ELR (cell line): ENCODE measurements at regions not wholly inside any gene's neighbourhood (a gene's known extent, or its start where the extent isn't known, plus 50 kb on each side); places are given as distances from the start of the nearest gene placed in this dataset.
"Not testable (repeated sequence)": the region's sequence is repeated elsewhere in the genome, so short reads cannot be mapped to it uniquely, and the experiment has no call there.

Experiments
- DNase-seq: peaks from one replicate; pipeline ENCODE4 v3.0.0-alpha.2; 2015; ENCODE audit warnings: low read depth

DNA sequence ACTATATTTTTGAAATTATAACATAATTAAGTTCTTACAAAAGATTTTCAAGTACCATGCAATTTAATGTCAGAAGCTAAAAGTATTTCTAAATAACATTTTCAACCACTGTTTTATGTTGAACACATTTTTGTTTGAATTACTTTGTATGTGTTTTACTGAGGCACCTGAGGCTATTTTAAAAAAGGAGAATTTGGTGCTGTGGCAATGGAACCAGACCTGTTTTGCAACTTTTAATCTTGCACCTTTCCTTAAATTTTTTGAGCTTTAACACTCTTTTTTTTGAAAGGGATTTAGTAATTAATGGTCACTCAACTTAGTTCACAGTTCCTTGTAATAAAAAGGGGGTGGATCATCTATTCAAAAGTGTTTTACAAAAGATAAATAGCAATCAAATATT lies 561.6 kb downstream of the ZBBX start:
- DNase-seq: no peak

DNA sequence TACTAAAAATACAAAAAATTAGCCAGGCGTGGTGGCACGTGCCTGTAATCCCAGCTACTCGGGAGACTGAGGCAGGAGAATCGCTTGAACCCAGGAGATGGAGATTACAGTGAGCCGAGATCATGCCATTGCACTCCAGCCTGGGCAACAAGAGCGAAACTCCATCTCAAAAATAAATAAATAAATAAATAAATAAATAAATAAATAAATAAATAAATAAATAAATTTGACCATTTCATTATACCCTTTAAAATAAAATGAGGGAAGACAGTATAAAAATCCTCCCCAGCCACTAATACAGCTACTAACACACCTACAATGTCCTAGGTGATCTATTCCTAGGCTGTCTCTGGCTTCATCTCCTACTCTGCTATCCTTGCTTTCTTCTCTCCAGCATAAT lies 562.8 kb downstream of the ZBBX start:
- not testable (repeated sequence) for DNase-seq

DNA sequence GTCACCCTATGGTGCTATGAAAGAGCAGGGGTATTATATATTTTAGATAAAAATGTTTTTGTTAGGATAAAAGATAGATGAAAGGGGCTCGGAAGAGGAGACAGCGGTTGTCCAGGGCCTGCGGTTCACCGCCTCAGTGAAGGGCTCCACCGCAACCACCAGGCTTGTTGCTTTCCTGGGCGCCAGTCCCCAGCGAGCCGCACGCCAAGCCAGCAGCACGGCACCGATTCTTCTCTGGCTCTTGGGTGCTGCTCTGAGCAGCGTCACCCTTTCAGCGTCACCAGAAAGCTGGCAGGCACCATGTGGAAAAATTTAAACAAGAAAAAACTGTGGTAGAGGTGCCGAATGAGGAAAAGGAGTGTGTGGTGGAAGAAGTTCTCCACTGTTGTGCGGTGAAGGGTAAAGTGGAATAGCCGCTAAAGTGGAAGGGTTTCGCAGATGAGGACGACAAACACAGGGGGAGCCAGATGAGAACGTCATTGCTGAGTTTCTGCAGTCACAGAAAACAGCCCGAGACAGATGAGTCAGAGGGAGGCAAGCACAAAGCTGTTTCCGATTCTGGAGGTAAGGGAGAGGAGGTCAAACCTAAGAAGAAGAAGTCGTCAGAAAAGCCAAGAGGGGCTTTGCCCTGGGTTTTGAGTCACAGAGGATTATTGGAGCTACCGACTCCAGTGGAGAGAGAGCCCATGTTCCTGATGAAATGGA lies 569.2 kb downstream of the ZBBX start:
- DNase-seq: no peak

DNA sequence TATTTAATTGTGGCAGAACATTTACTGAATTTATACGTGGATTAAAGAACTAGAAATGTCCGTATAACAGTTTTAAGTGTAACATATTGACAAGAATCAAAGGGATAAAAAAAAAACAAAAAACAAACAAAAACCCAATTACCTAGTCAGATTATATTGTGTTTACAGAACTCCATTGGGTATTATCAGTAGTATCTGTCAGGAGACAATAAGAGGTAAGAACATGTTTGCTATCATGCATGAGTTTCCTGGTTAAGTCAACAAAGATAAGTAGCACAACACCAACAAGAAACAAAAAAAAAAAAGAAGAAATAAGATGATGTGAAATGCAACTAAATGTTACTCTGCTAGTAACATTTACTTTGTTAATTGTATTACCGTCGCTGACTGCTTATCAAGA lies 570.6 kb downstream of the ZBBX start:
- no peak for DNase-seq

DNA sequence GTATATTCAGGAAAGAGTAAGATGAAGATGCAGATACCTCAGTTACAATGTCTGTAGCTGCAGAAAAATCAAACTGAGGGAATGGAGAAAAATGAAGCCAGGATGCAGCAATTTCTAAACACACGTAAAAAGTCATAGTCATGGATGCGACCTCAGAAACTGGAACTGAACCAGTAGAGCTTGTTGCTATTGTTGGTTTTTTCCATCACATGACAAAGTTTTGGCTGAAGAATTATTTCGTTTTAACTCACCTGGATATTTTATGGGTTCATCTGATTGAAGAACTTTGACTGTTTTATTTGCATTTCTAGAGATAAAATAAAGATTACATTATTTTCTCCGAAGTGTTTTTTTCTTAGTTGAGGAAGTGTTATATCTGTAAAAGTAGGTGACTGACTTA lies 591.2 kb downstream of the ZBBX start:
- no peak for DNase-seq

DNA sequence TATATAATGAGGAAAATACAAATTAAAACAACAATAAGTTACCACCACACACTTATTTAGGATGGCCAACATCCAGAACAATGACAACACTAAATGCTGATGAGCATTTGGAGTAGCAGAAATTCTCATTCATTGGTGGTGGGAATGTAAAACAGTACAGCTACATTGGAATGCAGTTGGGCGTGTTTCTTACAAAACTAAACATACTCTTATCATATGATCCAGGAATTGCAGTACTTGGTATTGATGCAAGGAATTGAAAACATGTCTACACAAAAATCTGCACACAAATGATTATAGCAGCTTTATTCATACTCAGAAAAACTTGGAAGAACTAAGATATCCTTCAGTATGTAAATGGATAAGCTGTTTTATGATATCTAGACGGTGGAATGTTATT lies 594.2 kb downstream of the ZBBX start:
- no peak for DNase-seq

DNA sequence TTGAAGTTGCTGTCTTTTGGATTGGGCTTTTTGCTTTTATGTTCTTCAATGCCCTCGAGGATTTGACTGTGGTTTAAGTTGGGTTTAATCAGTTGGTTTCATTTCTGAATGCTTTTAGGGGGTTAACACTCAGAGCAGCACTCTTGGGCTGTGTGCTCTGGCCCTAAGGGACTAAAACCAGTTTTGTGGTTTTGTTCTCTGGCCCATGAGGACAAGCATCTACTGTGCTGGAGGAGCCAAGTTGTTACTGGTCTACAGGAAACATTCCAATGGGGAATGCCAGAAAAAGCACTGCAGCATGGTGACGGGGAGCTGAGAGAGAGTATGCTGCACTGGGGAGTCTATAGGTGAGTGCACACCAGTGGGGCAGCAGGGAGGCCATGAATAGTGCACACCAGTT lies 596.9 kb downstream of the ZBBX start:
- no peak for DNase-seq

DNA sequence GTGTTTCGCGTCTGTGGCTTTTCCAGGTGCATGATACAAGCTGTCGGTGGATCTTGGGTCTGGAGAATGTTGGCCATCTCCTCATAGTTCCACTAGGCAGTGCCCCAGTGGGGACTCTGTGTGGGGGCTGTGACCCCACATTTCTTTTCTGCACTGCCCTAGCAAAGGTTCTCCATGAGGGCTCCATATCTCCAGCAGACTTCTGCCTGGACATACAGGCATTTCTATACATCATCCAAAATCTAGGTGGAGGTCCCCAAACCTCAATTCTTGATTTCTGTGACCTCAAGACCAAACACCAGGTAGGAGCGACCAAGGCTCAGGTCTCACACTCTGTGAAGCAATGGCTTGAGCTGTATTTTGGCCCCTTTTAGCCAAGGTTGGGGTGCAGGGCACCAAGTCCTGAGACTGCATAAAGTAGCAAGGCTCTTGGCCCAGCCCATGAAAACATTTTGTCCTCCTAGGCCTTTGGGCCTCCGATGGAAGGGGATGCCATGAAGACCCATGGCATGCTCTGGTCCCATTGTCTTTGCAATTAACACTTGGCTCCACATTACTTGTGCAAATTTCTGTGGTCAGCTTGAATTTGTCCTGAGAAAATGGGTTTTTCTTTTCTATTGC lies 615.3 kb downstream of the ZBBX start:
- DNase-seq: no peak

DNA sequence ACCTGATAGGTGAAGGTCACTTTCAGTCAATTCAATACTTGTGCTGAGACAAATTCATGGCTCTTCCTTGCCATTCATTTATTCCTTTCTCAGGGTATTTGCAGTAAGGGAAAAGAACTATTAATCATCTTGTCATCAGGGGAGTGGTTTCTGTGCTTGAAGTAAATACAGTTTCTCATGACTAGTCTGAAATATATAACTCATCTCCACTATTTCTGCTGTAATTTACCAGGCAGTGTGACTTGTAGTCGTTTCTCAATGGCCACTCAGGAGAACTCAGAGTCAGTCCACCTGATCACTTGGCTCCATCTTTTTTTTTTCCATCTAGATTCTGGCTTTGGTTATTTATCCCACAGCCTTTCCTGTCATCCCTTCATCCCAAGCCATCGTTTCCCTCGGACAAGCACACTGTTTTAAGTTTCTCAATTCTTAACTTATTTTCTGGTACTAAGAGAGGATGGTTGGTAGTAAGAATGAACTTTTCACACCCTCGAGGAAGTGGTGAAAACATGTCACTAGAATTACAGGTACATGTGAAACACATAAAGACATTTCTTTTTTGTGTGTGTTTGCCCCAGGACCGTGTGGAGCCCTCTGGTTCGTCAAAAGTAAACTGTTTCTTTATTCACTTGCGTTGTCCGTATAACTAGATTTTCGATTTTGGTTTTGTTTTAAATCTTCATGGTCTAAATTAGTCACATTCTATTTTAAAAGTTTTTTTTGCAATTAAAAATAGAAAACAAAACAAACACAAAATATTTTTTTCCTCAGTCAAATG lies 620.2 kb downstream of the ZBBX start:
- DNase-seq: peak; percentile 24

DNA sequence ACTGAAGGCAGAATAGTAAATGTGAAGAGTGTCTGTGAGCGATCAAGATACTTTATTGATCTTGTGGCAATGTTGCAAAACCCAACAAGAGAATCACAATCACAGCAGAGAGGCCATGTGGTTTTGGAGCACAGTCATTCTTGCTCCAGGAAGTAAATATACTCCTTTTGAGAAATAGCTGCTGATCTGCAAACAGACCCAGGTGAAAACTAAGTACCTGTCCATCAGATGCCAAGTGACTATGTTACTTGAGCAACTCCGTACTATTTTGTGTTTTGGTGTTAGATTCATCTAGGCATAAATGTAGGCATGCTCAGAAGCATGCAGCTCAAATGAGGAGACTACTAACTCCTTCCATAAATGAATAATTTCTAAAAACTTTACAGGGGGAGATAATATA lies 627.9 kb downstream of the ZBBX start:
- no peak for DNase-seq

DNA sequence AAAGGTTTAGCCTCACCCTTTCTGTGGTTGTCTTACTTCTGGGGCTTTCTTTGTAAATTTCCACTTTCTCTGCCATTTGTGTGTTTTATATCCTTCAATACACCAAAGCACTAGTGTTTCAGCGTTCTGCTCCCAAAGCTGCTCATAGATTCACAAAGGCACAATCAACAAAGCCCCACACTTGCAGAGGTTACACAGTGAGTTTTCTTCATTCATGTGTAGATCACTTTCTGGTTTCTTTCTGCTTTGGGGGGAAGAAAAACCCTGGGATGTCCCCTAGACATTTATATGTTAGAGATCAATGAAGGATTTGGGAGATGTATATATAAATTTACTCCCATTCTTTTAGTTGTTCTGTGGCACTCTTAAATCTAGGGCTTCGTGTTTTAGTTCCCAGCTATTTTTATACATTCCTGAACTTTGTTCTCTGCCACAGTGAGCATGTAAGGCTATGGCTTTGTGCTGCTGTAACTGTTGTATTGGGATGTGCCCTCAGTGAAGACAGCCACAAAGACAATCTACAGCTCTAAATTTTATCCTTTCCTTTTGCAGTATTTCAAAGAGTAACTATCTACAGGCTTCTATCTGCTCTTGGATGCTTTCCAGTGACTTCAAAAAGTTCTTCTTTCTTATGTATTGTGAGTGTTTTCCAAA lies 636.5 kb downstream of the ZBBX start:
- peak; percentile 11 for DNase-seq

DNA sequence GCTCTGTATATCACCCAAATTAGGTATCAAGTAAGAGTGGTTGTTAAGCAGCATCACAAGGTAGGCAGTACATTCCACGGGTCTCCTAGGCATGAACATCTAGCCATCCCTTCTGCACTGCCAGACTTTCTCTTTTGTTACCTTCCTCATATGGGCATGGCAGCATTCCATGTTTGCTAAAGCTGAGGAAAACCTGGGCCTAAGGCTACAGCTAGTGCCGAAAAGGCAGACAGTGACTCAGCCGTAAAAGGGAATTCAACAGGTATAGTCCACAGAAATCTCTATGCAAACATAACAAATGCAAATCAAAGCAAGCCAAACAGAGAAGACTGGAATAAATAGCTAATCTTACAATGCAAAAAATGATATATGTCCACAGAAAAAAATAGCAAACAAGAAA lies 645.4 kb downstream of the ZBBX start:
- DNase-seq: no peak

DNA sequence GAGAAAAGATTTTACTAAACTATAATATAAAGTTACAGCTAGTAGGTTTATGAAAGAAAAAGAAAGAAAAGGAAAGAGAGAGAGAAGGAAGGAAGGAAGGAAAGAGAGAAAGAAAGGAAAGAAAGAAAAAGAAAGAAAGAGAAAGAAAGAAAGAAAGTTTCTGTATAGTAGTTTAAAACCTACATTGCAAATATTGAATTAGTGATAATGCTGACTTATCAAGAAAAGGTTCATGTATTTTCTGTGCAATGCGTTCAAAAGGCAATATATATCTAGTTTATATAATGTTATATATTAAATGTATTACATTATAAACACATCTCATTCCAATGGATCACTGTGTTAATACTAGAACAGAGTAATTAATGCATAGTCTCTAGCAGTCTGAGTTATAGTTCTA lies 648.4 kb downstream of the ZBBX start:
- DNase-seq: no peak

DNA sequence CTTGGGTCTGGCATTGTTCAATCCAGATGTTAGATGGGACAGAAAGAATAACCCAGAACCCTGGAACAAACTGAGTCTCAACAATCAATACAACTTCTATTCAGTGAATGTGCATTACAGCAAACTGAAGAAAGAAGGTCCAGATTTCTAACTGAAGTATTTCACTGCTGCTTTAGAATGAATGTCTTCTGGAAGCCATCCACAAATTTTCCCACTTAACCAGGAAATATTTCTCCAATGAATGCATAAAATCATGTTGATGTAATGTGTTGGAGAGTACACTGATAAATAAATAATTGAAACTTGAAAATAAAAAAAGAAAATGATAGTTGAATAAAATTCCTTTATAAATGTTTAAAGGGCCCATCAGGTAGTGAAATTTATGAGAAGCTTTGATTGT lies 658.6 kb downstream of the ZBBX start:
- DNase-seq: no peak

DNA sequence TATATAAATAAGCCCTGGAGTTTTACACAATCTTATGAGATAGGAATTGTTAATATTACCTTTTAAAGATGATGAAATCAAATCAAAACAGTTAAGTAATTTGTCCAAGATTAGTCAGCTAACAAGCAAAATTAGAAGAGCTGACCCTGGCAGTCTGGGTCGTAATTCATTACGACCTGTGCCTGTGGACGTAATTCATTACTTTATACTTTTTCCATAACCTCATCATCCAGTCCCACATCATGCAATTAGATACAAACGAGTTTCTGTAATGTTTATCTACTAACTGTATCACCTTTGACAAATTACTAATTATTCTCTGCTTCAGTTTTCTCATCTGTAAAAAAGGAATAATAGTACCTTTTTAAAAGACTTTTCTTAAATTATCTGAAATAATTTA lies 665.9 kb downstream of the ZBBX start:
- DNase-seq: no peak

DNA sequence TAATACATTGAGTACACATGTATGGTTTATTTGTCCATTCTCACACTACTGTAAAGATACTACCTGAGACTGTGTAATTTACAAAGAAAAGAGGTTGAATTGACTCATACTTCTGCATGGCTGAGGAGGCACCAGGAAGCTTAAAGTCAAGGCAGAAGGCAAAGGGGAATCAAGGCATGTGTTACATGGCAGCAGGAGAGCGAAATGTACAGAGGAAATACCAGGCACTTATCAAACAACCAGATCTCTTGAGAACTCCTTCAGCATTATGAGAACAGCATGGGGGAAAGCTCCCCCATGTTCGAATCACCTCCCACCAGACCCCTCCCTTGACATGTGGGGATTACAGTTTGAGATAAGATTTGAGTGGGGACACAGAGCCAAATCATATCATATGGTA lies 666.3 kb downstream of the ZBBX start:
- no peak for DNase-seq

DNA sequence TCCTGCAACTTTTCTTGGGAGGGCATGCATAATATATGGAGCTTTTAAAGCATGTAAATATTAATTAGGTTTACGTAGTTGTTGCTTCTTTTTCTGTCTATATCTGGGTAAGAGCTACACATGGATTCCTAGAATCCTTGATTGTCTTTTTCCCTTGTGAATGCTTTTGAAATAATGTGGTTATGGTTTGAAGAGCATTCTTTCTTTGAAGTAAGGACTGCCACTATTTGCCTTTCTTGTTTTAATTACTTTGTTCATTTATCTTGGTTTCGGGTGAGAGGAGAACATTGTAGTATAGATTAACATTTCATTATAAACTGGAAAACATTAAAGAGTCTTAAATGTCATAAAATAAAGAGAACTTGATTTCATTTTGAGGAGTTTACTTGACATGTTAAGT lies 674.0 kb downstream of the ZBBX start:
- no peak for DNase-seq

DNA sequence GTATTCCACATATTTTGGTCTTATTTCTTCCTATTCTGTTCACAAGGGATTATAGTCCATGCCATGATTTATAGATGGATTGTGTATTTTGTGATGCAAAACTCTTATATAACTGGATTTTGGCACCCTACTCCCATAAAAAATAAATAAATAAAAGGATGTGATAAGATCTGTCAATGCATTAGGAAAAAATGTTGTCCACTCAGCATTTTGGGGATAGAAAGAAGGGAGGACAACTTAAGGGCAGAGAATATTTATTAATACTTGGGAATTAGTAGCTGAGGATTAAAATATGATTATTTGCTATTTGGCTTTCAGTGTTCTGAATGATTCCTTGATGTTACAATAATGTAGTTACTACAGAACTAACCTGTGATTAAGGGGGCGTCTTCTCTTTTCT lies 682.6 kb downstream of the ZBBX start:
- DNase-seq: no peak

DNA sequence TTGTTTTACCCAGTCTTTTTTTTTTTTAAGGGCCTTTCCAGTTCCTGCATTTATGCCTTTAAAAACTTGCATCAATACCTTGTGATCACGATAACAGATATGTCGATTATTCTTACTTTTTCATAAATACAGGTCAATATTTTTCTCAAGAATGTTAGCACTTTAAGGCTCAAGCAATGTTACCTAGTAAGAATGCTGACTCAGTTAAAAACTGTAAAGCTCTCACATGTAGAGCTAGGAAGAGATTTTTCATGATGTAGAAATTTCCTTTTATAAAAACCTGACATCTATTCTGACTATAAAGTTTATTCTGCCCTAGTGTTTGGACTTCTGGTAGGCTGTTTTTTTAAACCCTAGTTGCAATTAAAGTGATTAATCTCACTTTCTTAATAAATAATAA lies 684.0 kb downstream of the ZBBX start:
- no peak for DNase-seq

DNA sequence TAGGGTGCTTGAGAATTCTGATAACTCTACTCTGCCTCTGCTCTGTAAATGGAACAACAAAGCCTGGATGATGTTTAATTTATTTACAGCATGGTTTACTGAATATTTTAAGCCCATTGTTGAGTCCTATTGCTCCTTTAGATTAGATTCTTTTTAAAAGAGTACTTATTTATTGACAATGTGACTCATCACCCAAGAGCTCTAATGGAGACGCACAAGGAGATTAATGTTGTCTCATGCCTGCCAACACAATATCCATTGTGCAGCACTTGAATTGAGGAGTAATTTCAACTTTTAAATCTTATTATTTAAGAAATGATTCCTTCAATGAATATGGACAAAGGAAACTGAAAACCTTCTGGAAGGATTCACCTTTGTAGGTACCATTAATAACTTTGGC lies 691.4 kb downstream of the ZBBX start:
- DNase-seq: no peak

DNA sequence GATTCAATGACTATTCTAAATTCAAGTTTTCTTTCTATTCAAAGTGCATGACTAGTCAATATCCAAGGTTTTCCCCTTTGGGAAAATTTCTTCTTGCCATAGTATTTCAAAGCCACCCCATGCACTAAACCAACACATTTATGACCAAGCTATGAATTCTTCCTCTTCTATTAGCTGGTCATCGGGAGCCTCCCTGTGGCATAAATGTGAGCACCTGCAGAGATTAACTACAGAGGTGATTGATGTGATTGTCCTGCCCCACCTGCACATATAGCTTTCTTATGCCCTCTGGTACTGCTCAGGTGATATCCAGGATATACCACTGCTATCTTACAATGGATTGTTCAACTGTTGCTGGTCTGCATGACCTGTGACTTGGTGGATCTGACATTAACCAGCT lies 694.9 kb downstream of the ZBBX start:
- DNase-seq: peak; percentile 31

DNA sequence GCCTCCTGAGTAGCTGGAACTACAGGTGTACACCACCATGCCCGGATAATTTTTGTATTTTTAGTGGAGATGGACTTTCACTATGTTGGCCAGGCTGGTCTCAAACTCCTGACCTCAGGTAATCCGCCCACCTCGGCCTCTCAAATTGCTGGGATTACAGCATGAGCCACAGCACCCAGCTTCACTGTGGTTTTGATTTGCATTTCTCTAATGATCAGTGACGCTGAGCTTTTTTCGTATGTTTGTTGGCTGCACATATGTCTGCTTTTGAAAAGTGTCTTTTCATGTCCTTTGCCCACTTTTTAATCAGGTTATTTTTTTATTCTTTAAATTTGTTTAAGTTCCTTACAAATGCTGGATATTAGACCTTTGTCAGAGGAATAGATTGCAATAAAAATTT lies 696.0 kb downstream of the ZBBX start:
- DNase-seq: not testable (repeated sequence)

DNA sequence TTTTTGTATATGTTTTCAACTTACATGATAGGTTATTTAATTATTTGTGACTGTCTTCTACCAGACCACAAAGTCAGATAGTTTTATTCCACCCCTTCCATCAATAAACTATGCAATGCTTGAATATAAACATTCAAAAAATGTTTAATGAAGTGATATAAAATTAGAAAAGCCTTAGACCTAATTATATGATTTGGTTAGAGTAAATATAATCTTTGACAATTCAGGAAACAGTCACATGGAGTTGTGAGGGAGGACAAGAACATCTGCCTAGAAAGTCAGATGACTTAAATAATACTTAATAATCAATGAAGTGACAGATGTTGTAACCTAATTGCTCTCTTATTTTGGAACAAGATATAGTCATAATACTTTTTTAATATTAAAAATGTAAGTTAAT lies 710.3 kb downstream of the ZBBX start:
- no peak for DNase-seq
